ENCODE measurements at regions not wholly inside any gene's neighbourhood (a gene's known extent, or its start where the extent isn't known, plus 50 kb on each side); places are given as distances from the start of the nearest gene placed in this dataset.
"Not testable (repeated sequence)": the region's sequence is repeated elsewhere in the genome, so short reads cannot be mapped to it uniquely, and the experiment has no call there.

GRCh38 chr2:225231900-225232299 is 167.6 kb upstream of the NYAP2 start:
- no peak for TF ChIP-seq CTCF (IDR thresholded peaks at IDR 0.05; ENCODE audit: borderline replicate concordance)
- DNase-seq = no peak
- Histone ChIP-seq H3K36me3 (no peaks in the 10 kb centered on the region), H3K4me3 (no peak overlapping the region), H3K27me3 (ENCODE audit: low read depth) (no peaks in the 10 kb centered on the region), H3K4me1 (no peaks in the 10 kb centered on the region), H3K27ac (replicated peaks) (no peak overlapping the region), H3K9me3 (replicated peaks) (no peaks in the 10 kb centered on the region)
- intact Hi-C loops (cut with micrococcal nuclease) = no loop called here

- H3K4me3 ChIP-seq; H3K9me3 ChIP-seq (replicated peaks); H3K4me1 ChIP-seq; DNase-seq; intact Hi-C loops (cut with micrococcal nuclease); H3K36me3 ChIP-seq; H3K27ac ChIP-seq (replicated peaks); H3K27me3 ChIP-seq (ENCODE audit: low read depth): not testable (repeated sequence)
Observed at GRCh38 chr2:225229346-225229745, 170.2 kb upstream of the NYAP2 start.

- H3K36me3 ChIP-seq = no peaks in the 10 kb centered on the region
- no peak overlapping the region for H3K27ac ChIP-seq (replicated peaks)
- no peaks in the 10 kb centered on the region for H3K4me1 ChIP-seq
- intact Hi-C loops (cut with micrococcal nuclease) = no loop called here
- no peak overlapping the region for H3K4me3 ChIP-seq
- H3K9me3 ChIP-seq (replicated peaks) = no peaks in the 10 kb centered on the region
- DNase-seq = no peak
- TF ChIP-seq CTCF (IDR thresholded peaks at IDR 0.05; ENCODE audit: borderline replicate concordance) = no peak
- H3K27me3 ChIP-seq (ENCODE audit: low read depth) = no peaks in the 10 kb centered on the region
Observed at GRCh38 chr2:225226441-225226840, 173.1 kb upstream of the NYAP2 start.

- Histone ChIP-seq H3K27me3 (ENCODE audit: low read depth) (no peaks in the 10 kb centered on the region), H3K4me3 (no peak overlapping the region), H3K9me3 (replicated peaks) (no peaks in the 10 kb centered on the region), H3K4me1 (no peaks in the 10 kb centered on the region), H3K36me3 (no peaks in the 10 kb centered on the region), H3K27ac (replicated peaks) (no peak overlapping the region)
- intact Hi-C loops (cut with micrococcal nuclease) = no loop called here
- no peak for TF ChIP-seq CTCF (IDR thresholded peaks at IDR 0.05; ENCODE audit: borderline replicate concordance)
- DNase-seq = no peak
Observed at GRCh38 chr2:225223301-225223700, 176.2 kb upstream of the NYAP2 start.

- intact Hi-C loops (cut with micrococcal nuclease) = no loop called here
- no peaks in the 10 kb centered on the region for H3K36me3 ChIP-seq
- DNase-seq = no peak
- H3K27me3 ChIP-seq (ENCODE audit: low read depth) = no peaks in the 10 kb centered on the region
- no peak for TF ChIP-seq CTCF (IDR thresholded peaks at IDR 0.05; ENCODE audit: borderline replicate concordance)
- peaks cover 4% of the 10 kb centered on the region for H3K9me3 ChIP-seq (replicated peaks)
- H3K27ac ChIP-seq (replicated peaks) = no peak overlapping the region
- H3K4me1 ChIP-seq = no peaks in the 10 kb centered on the region
- no peak overlapping the region for H3K4me3 ChIP-seq
Observed at GRCh38 chr2:225207471-225207870, 165.2 kb upstream of the DOCK10 start.

- intact Hi-C loops (cut with micrococcal nuclease) = no loop called here
- DNase-seq = no peak
- TF ChIP-seq CTCF (IDR thresholded peaks at IDR 0.05; ENCODE audit: borderline replicate concordance) = no peak
- Histone ChIP-seq H3K9me3 (replicated peaks) (peaks cover 4% of the 10 kb centered on the region), H3K4me1 (no peaks in the 10 kb centered on the region), H3K36me3 (no peaks in the 10 kb centered on the region), H3K27ac (replicated peaks) (no peak overlapping the region), H3K27me3 (ENCODE audit: low read depth) (no peaks in the 10 kb centered on the region), H3K4me3 (no peak overlapping the region)
Observed at GRCh38 chr2:225207043-225207442, 164.8 kb upstream of the DOCK10 start.

All from left ventricle myocardium inferior (tissue), 1 donor.